Adrenal gland (tissue), 9 donors: ENCODE measurements at regions not wholly inside any gene's neighbourhood (a gene's known extent, or its start where the extent isn't known, plus 50 kb on each side); places are given as distances from the start of the nearest gene placed in this dataset.
"Not testable (repeated sequence)": the region's sequence is repeated elsewhere in the genome, so short reads cannot be mapped to it uniquely, and the experiment has no call there.

Source experiments
- DNase-seq, 7 donors: peaks; one replicate each; pipeline ENCODE4 v3.0.0-alpha.2; 2019 to 2020
- H3K27ac ChIP-seq, 5 donors: fragments of 200-600 bp; sonication (generic) in 4 of 5; 1 replicate in 3 of 5; 2 replicates in 2 of 5; pipeline versions ENCODE4 v1.5.1 to v1.8.0; 2016 to 2020; ENCODE audit warnings: mild to moderate bottlenecking in 1 of 5
- H3K27me3 ChIP-seq: fragments of 200-600 bp; 2 replicates; pipeline ENCODE4 v1.8.0; 2021
- H3K36me3 ChIP-seq, 2 donors: fragments of 200-600 bp; replicated peaks in 1 of 2; 1 replicate in 1 of 2; 2 replicates in 1 of 2; pipeline versions ENCODE4 v1.5.1 to v1.8.0; 2018 to 2022
- H3K4me1 ChIP-seq, 2 donors: fragments of 200-600 bp; replicated peaks in 1 of 2; 1 replicate in 1 of 2; 2 replicates in 1 of 2; pipeline versions ENCODE4 v1.5.1 to v1.8.0; 2018 to 2021
- H3K4me3 ChIP-seq, 4 donors: fragments of 200-600 bp; sonication (generic) in 3 of 4; one replicate each; pipeline ENCODE4 v1.5.1; 2016 to 2018
- H3K9me3 ChIP-seq, 3 donors: fragments of 200-600 bp; sonication (generic) in 1 of 3; replicated peaks in 1 of 3; 1 replicate in 2 of 3; 2 replicates in 1 of 3; pipeline versions ENCODE4 v1.5.1 to v1.8.0; 2016 to 2021
- CTCF ChIP-seq, 6 experiments: fragments of 450-650 bp in 4 of 6; fragments of 200-600 bp in 2 of 6; sonication (generic) in 1 of 6; IDR thresholded peaks; 1 replicate in 5 of 6; 2 replicates in 1 of 6; pipeline versions ENCODE4 v1.5.1 to v1.8.0; 2016 to 2021; ENCODE audit warnings: antibody characterized with exemption in 6 of 6, mild to moderate bottlenecking in 2 of 6, moderate library complexity in 1 of 6
- POLR2A ChIP-seq, 2 donors: fragments of 450-650 bp; IDR thresholded peaks; one replicate each; pipeline ENCODE4 v1.6.1; 2017; ENCODE audit warnings: antibody characterized with exemption in 2 of 2, mild to moderate bottlenecking in 2 of 2, moderate library complexity in 1 of 2
- WGBS, 4 donors: extraction: QIAGEN DNeasy Blood & Tissue Kit in 2 of 4; methylation state at CpG; one replicate each; pipeline versions ENCODE4 v1.1.5 to v1.1.7; 2013 to 2017; 5-methylcytosine and 5-hydroxymethylcytosine counted together
- intact Hi-C, 2 donors: fragments of 100-400 bp; cut with DNase I; formaldehyde crosslinking; loops; one replicate each; pipeline versions ENCODE4 v1.14.1 to v1.15.0; 2022 to 2023
- donor health status: healthy with polysubstance abuse.
- donor health status: Bipolar disorder and iron deficiency.
- donor health status: DM: yes; HTN: yes; CAD: no.
- donor health status: DM: no; HTN: no; CAD: no.
- donor health status: DM: no; HTN: no; CAD: no.

DNA sequence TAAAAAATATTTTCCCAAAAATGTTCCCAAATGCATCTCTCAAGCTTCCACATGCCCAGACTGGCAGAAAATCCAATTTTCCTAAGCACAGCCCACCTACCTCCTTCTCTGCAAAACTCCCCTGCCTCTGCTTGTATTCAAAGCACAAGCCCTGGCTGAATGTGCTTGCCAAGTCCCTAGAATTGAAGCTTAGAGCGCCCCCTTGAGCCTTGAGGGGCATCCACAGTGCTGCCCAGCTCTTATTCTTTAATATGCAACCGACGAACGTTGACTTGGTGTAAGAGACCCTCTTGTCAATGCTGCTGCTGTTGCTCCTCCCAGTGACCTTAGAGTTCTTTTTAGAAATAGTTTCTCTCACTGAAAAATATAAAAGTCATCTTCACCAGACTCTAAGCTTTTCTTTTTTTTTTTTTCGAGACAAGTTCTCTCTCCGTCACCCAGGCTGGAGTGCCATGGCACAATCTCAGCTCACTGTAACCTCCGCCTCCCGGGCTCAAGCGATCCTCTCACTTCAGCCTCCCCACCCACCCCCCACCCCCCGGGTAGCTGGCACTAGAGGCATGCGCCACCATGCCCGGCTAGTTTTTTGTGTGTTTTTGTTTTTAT is 63.5 kb upstream of the CAPRIN1 start:
- intact Hi-C loops = no loop called here
- H3K36me3 ChIP-seq = no peaks in the 10 kb centered on the region
- TF ChIP-seq CTCF (IDR thresholded peaks at IDR 0.05) (peak; percentile 62 to 89 (median 77)), POLR2A (IDR thresholded peaks at IDR 0.05) (no peak)
- DNase-seq = peak; percentile 75 to 85 (median 78)
- no peak overlapping the region for H3K4me3 ChIP-seq
- no peaks in the 10 kb centered on the region for H3K27me3 ChIP-seq
- no peaks in the 10 kb centered on the region for H3K9me3 ChIP-seq
- H3K27ac ChIP-seq = no peak overlapping the region
- no peaks in the 10 kb centered on the region for H3K4me1 ChIP-seq
- 45 to 53% (median 49%) methylated on average over 12 of the region's 12 CpGs for WGBS, 4 donors

DNA sequence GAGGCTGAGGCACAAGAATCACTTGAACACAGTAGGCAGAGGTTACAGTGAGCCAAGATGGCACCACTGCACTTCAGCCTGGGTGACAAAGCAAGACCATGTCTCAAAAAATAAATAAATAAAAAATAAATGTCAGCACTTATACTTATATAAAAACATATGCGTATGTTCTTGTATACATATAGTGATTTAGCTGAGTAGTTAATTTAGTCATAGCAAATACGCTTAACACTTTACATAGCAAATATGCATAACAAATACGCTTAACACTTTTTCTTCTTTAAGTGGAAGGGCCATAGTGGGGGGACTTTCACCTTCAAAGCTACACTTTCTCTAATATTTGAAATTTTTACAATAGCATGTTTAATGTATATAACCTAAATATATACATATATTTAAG is 64.0 kb upstream of the CAPRIN1 start:
- TF ChIP-seq POLR2A (IDR thresholded peaks at IDR 0.05) (no peak), CTCF (IDR thresholded peaks at IDR 0.05) (no peak)
- Histone ChIP-seq H3K9me3 (no peaks in the 10 kb centered on the region), H3K4me1 (no peaks in the 10 kb centered on the region), H3K4me3 (no peak overlapping the region), H3K36me3 (no peaks in the 10 kb centered on the region), H3K27me3 (no peaks in the 10 kb centered on the region), H3K27ac (no peak overlapping the region)
- DNase-seq = no peak
- 82 to 87% (median 84%) methylated on average over 3 of the region's 3 CpGs for WGBS, 4 donors
- intact Hi-C loops = no loop called here

DNA sequence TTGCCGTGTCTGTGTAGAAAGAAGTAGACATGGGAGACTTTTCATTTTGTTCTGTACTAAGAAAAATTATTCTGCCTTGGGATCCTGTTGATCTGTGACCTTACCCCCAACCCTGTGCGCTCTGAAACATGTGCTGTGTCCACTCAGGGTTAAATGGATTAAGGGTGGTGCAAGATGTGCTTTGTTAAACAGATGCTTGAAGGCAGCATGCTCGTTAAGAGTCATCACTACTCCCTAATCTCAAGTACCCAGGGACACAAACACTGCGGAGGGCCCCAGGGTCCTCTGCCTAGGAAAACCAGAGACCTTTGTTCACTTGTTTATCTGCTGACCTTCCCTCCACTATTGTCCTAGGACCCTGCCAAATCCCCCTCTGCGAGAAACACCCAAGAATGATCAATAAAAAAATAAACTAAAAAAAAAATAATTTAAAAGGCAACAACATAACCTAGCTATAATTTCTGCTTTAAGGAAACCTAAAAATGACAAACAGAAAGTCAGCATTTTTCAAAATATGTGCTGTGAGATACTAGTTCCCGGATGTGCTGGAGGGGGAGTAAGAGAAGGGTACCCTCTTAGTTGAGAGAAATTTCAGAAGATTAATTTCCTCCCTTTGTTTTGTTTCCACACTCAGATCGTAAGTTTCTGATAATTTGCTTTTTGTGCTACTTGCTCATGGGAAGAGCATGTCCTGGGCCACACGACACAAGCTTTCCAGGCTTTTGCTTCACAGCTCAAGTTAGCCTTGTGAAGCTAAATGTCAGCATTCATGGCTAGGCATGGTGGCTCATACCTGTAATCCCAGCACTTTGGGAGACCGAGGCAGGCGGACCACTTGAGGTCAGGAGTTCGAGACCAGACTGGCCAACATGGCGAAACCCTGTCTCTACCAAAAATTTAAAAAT is 64.7 kb upstream of the CAPRIN1 start:
- WGBS, 4 donors = 72 to 76% (median 75%) methylated on average over 10 to 12 of the region's 12 CpGs
- H3K4me3 ChIP-seq, H3K36me3 ChIP-seq, H3K4me1 ChIP-seq, DNase-seq, H3K9me3 ChIP-seq, H3K27ac ChIP-seq, intact Hi-C loops, H3K27me3 ChIP-seq: not testable (repeated sequence)

- no peaks in the 10 kb centered on the region for H3K4me1 ChIP-seq
- H3K27ac ChIP-seq = no peak overlapping the region
- H3K9me3 ChIP-seq = no peaks in the 10 kb centered on the region
- intact Hi-C loops = no loop called here
- DNase-seq = no peak
- WGBS, 4 donors = 74 to 83% (median 78%) methylated on average over 5 of the region's 5 CpGs
- TF ChIP-seq CTCF (IDR thresholded peaks at IDR 0.05) (peak in 1 of 6 experiments; percentile 8), POLR2A (IDR thresholded peaks at IDR 0.05) (no peak)
- no peak overlapping the region for H3K4me3 ChIP-seq
- no peaks in the 10 kb centered on the region for H3K36me3 ChIP-seq
- no peaks in the 10 kb centered on the region for H3K27me3 ChIP-seq
Measured at GRCh38 chr11:33984682-33985389, 66.7 kb upstream of the CAPRIN1 start.
